Spleen (tissue), 11 donors: ENCODE measurements at regions not wholly inside any gene's neighbourhood (a gene's known extent, or its start where the extent isn't known, plus 50 kb on each side); places are given as distances from the start of the nearest gene placed in this dataset.

ENCODE experiments used
- DNase-seq: peaks from one replicate; pipeline ENCODE4 v3.0.0-alpha.2; 2020
- H3K27ac ChIP-seq, 8 donors: fragments of 200-600 bp; sonication (generic) in 7 of 8; 1 replicate in 4 of 8; 2 replicates in 4 of 8; pipeline versions ENCODE4 v1.5.0 to v1.8.0; 2016 to 2021; ENCODE audit warnings: inconsistent platforms in 4 of 8, mild to moderate bottlenecking in 4 of 8, moderate library complexity in 1 of 8
- H3K27me3 ChIP-seq, 7 donors: fragments of 200-600 bp; sonication (generic) in 6 of 7; replicated peaks in 1 of 7; 1 replicate in 4 of 7; 2 replicates in 3 of 7; pipeline versions ENCODE4 v1.5.0 to v1.8.0; 2016 to 2021; ENCODE audit warnings: inconsistent platforms in 3 of 7, mild to moderate bottlenecking in 1 of 7
- H3K36me3 ChIP-seq, 6 donors: fragments of 200-600 bp; sonication (generic) in 5 of 6; 1 replicate in 4 of 6; 2 replicates in 2 of 6; pipeline versions ENCODE4 v1.5.0 to v1.8.0; 2016 to 2021; ENCODE audit warnings: inconsistent platforms in 2 of 6
- H3K4me1 ChIP-seq, 6 donors: fragments of 200-600 bp; sonication (generic) in 5 of 6; 1 replicate in 3 of 6; 2 replicates in 3 of 6; pipeline versions ENCODE4 v1.5.0 to v1.8.0; 2016 to 2021; ENCODE audit warnings: inconsistent platforms in 3 of 6
- H3K4me3 ChIP-seq, 8 donors: fragments of 200-600 bp; sonication (generic) in 7 of 8; 1 replicate in 4 of 8; 2 replicates in 4 of 8; pipeline versions ENCODE4 v1.5.0 to v1.8.0; 2016 to 2021; ENCODE audit warnings: inconsistent platforms in 4 of 8, mild to moderate bottlenecking in 4 of 8, moderate library complexity in 2 of 8
- H3K9me3 ChIP-seq, 8 donors: fragments of 200-600 bp; sonication (generic) in 7 of 8; 1 replicate in 4 of 8; 2 replicates in 4 of 8; pipeline versions ENCODE4 v1.5.0 to v1.8.0; 2016 to 2021; ENCODE audit warnings: inconsistent platforms in 4 of 8
- POLR2A ChIP-seq, 3 donors: fragments of 450-650 bp; IDR thresholded peaks; one replicate each; pipeline ENCODE4 v1.5.1; 2017; ENCODE audit warnings: antibody characterized with exemption in 3 of 3, mild to moderate bottlenecking in 1 of 3
- POLR2AphosphoS5 ChIP-seq, 3 donors: sonication (generic); formaldehyde crosslinking; IDR thresholded peaks; one replicate each; pipeline ENCODE4 v1.5.1; 2017; ENCODE audit warnings: antibody characterized with exemption in 3 of 3
- WGBS, 5 donors: extraction: QIAGEN DNeasy Blood & Tissue Kit in 3 of 5; methylation state at CpG; one replicate each; pipeline versions ENCODE4 v1.1.5 to v1.1.7; 2013 to 2018; 5-methylcytosine and 5-hydroxymethylcytosine counted together
- intact Hi-C: fragments of 100-400 bp; cut with DNase I; formaldehyde crosslinking; loops from one replicate; pipeline ENCODE4 v1.15.0; 2023; ENCODE audit warnings: low total_unique reads
- TF ChIP-seq, protein P1 (sequence below), 11 experiments: fragments of 200-600 bp in 7 of 11; fragments of 450-650 bp in 4 of 11; sonication (generic) in 4 of 11; IDR thresholded peaks in 8 of 11; conservative IDR thresholded peaks in 3 of 11; 1 replicate in 7 of 11; 2 replicates in 4 of 11; pipeline versions ENCODE4 v1.4.0 to v1.8.0; 2016 to 2021; ENCODE audit warnings: antibody characterized with exemption in 11 of 11, inconsistent platforms in 4 of 11, mild to moderate bottlenecking in 1 of 11
- donor health status: healthy with polysubstance abuse.
- donor health status: DM: no; HTN: no; CAD: no; lungs with moderate emphysema.
- donor health status: DM: no; HTN: no; CAD: no.
- donor health status: Bipolar disorder and iron deficiency.
- donor health status: healthy.
- donor health status: DM: no; HTN: no; CAD: no.
- donor health status: DM: yes; HTN: yes; CAD: no.

DNA sequence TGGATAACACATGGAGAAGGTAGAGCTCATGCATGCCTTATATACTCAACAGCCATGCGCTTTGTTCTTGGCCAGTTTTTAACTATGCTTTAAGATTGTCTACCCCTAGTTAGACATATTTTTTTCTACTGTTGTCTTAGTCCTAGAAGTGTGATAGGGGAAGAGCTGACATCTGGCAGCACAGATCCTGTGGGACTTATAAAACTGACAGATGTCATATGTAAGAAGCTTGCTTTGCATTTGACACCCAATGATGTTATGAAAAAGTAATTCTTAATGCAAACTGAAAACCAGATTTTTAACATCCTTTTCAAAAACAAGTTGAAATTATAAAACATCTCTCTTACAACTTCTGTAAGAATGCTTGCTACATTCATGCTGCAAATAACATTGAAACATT, 715.9 kb upstream of the LRRN3 start:
- TF ChIP-seq POLR2A (IDR thresholded peaks at IDR 0.05) (no peak), POLR2AphosphoS5 (IDR thresholded peaks at IDR 0.05) (no peak)
- TF ChIP-seq, protein P1, sequence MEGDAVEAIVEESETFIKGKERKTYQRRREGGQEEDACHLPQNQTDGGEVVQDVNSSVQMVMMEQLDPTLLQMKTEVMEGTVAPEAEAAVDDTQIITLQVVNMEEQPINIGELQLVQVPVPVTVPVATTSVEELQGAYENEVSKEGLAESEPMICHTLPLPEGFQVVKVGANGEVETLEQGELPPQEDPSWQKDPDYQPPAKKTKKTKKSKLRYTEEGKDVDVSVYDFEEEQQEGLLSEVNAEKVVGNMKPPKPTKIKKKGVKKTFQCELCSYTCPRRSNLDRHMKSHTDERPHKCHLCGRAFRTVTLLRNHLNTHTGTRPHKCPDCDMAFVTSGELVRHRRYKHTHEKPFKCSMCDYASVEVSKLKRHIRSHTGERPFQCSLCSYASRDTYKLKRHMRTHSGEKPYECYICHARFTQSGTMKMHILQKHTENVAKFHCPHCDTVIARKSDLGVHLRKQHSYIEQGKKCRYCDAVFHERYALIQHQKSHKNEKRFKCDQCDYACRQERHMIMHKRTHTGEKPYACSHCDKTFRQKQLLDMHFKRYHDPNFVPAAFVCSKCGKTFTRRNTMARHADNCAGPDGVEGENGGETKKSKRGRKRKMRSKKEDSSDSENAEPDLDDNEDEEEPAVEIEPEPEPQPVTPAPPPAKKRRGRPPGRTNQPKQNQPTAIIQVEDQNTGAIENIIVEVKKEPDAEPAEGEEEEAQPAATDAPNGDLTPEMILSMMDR (IDR thresholded peaks at IDR 0.05 in 8 of 11, conservative IDR thresholded peaks at IDR 0.05 in 3 of 11), result no peak
- 85 to 100% (median 95%) methylated on average over 1 of the region's 1 CpG for WGBS, 5 donors

DNA sequence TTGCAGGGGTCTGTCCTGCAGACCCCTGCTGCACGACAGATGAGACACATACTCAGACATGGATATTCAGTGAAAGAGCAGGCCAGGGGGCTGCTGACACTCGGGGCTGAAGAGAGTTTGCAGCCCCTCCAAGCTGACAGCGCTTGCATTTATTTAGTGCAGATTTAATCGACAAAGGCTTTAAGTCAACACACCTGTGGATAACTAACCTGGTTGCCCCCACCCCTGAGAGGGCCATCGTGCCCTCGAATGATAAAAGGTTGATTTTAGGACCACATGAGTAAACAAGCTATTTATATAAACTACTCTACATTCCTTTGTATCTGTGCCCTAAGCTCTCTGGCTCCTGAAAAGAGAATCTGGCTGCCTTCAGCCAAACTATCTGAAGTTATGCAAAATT, 708.2 kb upstream of the LRRN3 start:
- H3K36me3 ChIP-seq, result no peaks in the 10 kb centered on the region
- 56 to 79% (median 60%) methylated on average over 6 of the region's 6 CpGs for WGBS, 5 donors
- no peak for DNase-seq
- H3K27ac ChIP-seq, result no peak overlapping the region
- intact Hi-C loops, result no loop called here
- no peak overlapping the region for H3K4me3 ChIP-seq
- H3K4me1 ChIP-seq, result no peaks in the 10 kb centered on the region
- TF ChIP-seq, protein P1 (IDR thresholded peaks at IDR 0.05 in 8 of 11, conservative IDR thresholded peaks at IDR 0.05 in 3 of 11), result no peak
- TF ChIP-seq POLR2AphosphoS5 (IDR thresholded peaks at IDR 0.05) (no peak), POLR2A (IDR thresholded peaks at IDR 0.05) (no peak)
- no peaks in the 10 kb centered on the region for H3K9me3 ChIP-seq
- H3K27me3 ChIP-seq, result no peaks in the 10 kb centered on the region

More for the DNA sequence above, 715.9 kb upstream of the LRRN3 start:
- H3K9me3 ChIP-seq, result no peaks in the 10 kb centered on the region
- H3K27ac ChIP-seq, result no peak overlapping the region
- intact Hi-C loops, result no loop called here
- DNase-seq, result no peak
- H3K4me3 ChIP-seq, result no peak overlapping the region
- H3K4me1 ChIP-seq, result no peaks in the 10 kb centered on the region
- no peaks in the 10 kb centered on the region for H3K27me3 ChIP-seq
- no peaks in the 10 kb centered on the region for H3K36me3 ChIP-seq

DNA sequence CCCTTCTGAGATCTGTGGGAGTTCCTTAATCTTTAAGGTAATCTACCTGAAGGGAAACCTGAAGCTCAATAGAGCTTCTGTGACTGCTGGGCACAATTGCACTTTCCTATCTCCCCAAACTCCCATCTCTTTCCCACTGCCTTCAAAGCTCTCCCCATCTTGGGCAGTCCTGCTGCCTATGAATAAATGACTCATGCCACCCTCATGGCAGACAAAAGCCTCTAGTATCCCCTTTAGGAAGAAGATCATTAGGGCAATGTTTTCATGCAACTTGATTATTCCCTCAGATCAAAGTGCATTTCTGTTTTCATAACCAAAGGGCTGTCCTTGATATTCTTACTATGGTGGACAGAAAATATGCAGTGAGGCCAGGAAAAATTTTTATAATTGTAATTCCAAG, 704.9 kb upstream of the LRRN3 start:
- DNase-seq, result no peak
- no peaks in the 10 kb centered on the region for H3K9me3 ChIP-seq
- H3K27ac ChIP-seq, result no peak overlapping the region
- H3K36me3 ChIP-seq, result no peaks in the 10 kb centered on the region
- no peaks in the 10 kb centered on the region for H3K27me3 ChIP-seq
- H3K4me1 ChIP-seq, result no peaks in the 10 kb centered on the region
- intact Hi-C loops, result no loop called here
- TF ChIP-seq, protein P1 (IDR thresholded peaks at IDR 0.05 in 8 of 11, conservative IDR thresholded peaks at IDR 0.05 in 3 of 11), result no peak
- TF ChIP-seq POLR2AphosphoS5 (IDR thresholded peaks at IDR 0.05) (no peak), POLR2A (IDR thresholded peaks at IDR 0.05) (no peak)
- no peak overlapping the region for H3K4me3 ChIP-seq

DNA sequence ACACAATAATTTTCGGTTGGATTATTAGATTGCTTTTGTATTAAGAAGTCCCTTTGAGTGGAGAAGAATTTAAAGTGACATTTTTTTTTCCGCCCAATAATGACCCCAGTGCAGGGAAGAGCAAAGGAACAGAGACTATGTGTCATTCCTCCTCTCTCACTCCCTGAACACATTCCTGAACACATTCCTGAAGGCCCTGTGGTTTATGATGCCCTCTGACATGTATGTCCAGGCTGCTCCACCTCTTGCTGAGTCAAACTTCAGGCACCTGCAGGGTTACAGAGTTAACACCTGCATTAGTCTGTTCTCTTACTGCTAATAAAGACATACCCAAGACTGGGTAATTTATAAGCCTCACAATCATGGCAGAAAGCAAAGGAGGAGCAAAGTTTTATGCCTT, 704.0 kb upstream of the LRRN3 start:
- intact Hi-C loops, result no loop called here
- 38 to 46% (median 42%) methylated on average over 2 of the region's 2 CpGs for WGBS, 5 donors
- no peaks in the 10 kb centered on the region for H3K36me3 ChIP-seq
- TF ChIP-seq POLR2AphosphoS5 (IDR thresholded peaks at IDR 0.05), result no peak
- no peak for TF ChIP-seq POLR2A (IDR thresholded peaks at IDR 0.05)
- TF ChIP-seq, protein P1 (IDR thresholded peaks at IDR 0.05 in 8 of 11, conservative IDR thresholded peaks at IDR 0.05 in 3 of 11), result no peak
- no peaks in the 10 kb centered on the region for H3K4me1 ChIP-seq
- no peak overlapping the region for H3K4me3 ChIP-seq
- no peaks in the 10 kb centered on the region for H3K9me3 ChIP-seq
- no peaks in the 10 kb centered on the region for H3K27me3 ChIP-seq
- H3K27ac ChIP-seq, result no peak overlapping the region
- DNase-seq, result no peak
